GM23248 (cell line): ENCODE measurements at regions not wholly inside any gene's neighbourhood (a gene's known extent, or its start where the extent isn't known, plus 50 kb on each side); places are given as distances from the start of the nearest gene placed in this dataset.

Experiments used
- EZH2 ChIP-seq: fragments of 200-600 bp; sonication (generic); IDR thresholded peaks from 2 replicates; pipeline ENCODE4 v1.6.1; 2018; ENCODE audit warnings: antibody characterized with exemption, mild to moderate bottlenecking; ENCODE audit not compliant: insufficient read depth, poor library complexity, severe bottlenecking
- EZH2phosphoT487 ChIP-seq: fragments of 200-600 bp; sonication (generic); IDR thresholded peaks from 2 replicates; pipeline ENCODE4 v1.6.1; 2018; ENCODE audit warnings: antibody characterized with exemption, moderate library complexity, mild to moderate bottlenecking, low read depth; ENCODE audit not compliant: insufficient read depth

- TF ChIP-seq EZH2 (no peak), EZH2phosphoT487 (no peak)
Measured at GRCh38 chr6:90701146-90701781, 114.4 kb upstream of the MAP3K7 start.
